Smooth muscle cell (in vitro differentiated cells): ENCODE measurements at regions not wholly inside any gene's neighbourhood (a gene's known extent, or its start where the extent isn't known, plus 50 kb on each side); places are given as distances from the start of the nearest gene placed in this dataset.

ENCODE experiments used
- DNase-seq: peaks from one replicate; lab custom pipeline; 2025; ENCODE audit not compliant: unreplicated experiment; lab: John Stamatoyannopoulos, UW
- H2AFZ ChIP-seq: fragments of 200-600 bp; sonication (generic); 2 replicates; pipeline ENCODE4 v1.6.0; 2016; ENCODE audit warnings: antibody characterized with exemption, low read depth, mild to moderate bottlenecking
- H3F3A ChIP-seq: fragments of 200-600 bp; sonication (generic); 2 replicates; pipeline ENCODE4 v1.6.0; 2017; ENCODE audit warnings: antibody characterized with exemption, low read depth
- H3K27ac ChIP-seq: fragments of 200-600 bp; sonication (generic); 2 replicates; pipeline ENCODE4 v1.5.1; 2016; ENCODE audit warnings: low read depth, mild to moderate bottlenecking
- H3K27me3 ChIP-seq: fragments of 200-600 bp; sonication (generic); 2 replicates; pipeline ENCODE4 v1.6.1; 2016; ENCODE audit warnings: low read depth, mild to moderate bottlenecking
- H3K36me3 ChIP-seq: fragments of 200-600 bp; sonication (generic); 2 replicates; pipeline ENCODE4 v1.5.1; 2016; ENCODE audit warnings: low read depth
- H3K4me1 ChIP-seq: fragments of 200-600 bp; sonication (generic); 2 replicates; pipeline ENCODE4 v1.5.1; 2016; ENCODE audit warnings: low read depth
- H3K4me2 ChIP-seq: fragments of 200-600 bp; sonication (generic); 2 replicates; pipeline ENCODE4 v1.6.0; 2016; ENCODE audit warnings: mild to moderate bottlenecking
- H3K4me3 ChIP-seq: fragments of 200-600 bp; sonication (generic); 2 replicates; pipeline ENCODE4 v1.5.1; 2016; ENCODE audit warnings: mild to moderate bottlenecking
- H3K79me2 ChIP-seq: fragments of 200-600 bp; sonication (generic); 2 replicates; pipeline ENCODE4 v1.6.0; 2016; ENCODE audit warnings: low read depth, mild to moderate bottlenecking
- H3K9ac ChIP-seq: fragments of 200-600 bp; sonication (generic); 2 replicates; pipeline ENCODE4 v1.6.0; 2016; ENCODE audit warnings: low read depth
- H3K9me3 ChIP-seq: fragments of 200-600 bp; sonication (generic); replicated peaks from 2 replicates; pipeline ENCODE4 v1.5.1; 2016; ENCODE audit warnings: low read depth
- H4K20me1 ChIP-seq: fragments of 200-600 bp; sonication (generic); 2 replicates; pipeline ENCODE4 v1.6.0; 2016; ENCODE audit warnings: low read depth
- WGBS: methylation state at CpG from one replicate; pipeline ENCODE4 v1.1.7; 2016; ENCODE audit warnings: low lambda C conversion rate; 5-methylcytosine and 5-hydroxymethylcytosine counted together
- TF ChIP-seq, protein P1 (sequence below): fragments of 200-600 bp; sonication (generic); IDR thresholded peaks from 2 replicates; pipeline ENCODE4 v1.5.1; 2017; ENCODE audit warnings: borderline replicate concordance, mild to moderate bottlenecking, antibody characterized with exemption; ENCODE audit not compliant: insufficient read depth, poor library complexity, severe bottlenecking

DNA sequence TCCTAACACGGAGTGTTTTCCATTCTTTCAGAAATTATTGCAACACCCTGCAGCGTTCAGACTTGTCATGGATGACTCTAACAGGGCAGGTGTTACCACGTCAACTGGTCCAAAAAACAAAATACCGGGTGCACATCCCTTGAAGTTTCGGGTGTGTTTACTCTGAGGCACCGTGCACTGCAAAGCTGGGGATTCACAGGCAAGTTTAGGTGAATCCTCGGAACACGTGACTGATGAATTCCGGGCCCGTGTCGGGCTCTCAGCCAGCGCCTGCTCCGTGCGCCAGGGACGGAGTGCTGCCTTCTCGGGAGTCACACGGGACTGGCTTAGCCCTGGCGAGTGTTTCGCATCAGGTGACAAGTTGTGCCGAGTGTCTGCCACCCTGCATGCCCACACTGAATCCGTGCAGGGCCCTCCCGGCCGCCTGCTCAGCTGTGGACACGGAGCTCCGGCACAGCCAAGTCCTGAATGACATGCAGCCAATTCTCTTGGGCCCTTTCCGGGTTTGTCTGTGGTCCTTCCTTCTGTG, 66.0 kb upstream of the IRX4 start:
- H3K9ac ChIP-seq: no peak overlapping the region
- H3K4me2 ChIP-seq: no peak overlapping the region
- H3K27ac ChIP-seq: no peak overlapping the region
- H3K79me2 ChIP-seq: no peaks in the 10 kb centered on the region
- WGBS: 88% methylated on average over 26 of the region's 26 CpGs
- H3F3A ChIP-seq: no peaks in the 10 kb centered on the region
- H3K9me3 ChIP-seq: no peaks in the 10 kb centered on the region
- DNase-seq: no peak
- H3K27me3 ChIP-seq: peaks cover 11% of the 10 kb centered on the region
- H3K4me3 ChIP-seq: no peak overlapping the region
- H2AFZ ChIP-seq: no peak overlapping the region
- no peaks in the 10 kb centered on the region for H3K36me3 ChIP-seq
- no peaks in the 10 kb centered on the region for H4K20me1 ChIP-seq
- H3K4me1 ChIP-seq: peaks cover 4% of the 10 kb centered on the region
- TF ChIP-seq, protein P1, sequence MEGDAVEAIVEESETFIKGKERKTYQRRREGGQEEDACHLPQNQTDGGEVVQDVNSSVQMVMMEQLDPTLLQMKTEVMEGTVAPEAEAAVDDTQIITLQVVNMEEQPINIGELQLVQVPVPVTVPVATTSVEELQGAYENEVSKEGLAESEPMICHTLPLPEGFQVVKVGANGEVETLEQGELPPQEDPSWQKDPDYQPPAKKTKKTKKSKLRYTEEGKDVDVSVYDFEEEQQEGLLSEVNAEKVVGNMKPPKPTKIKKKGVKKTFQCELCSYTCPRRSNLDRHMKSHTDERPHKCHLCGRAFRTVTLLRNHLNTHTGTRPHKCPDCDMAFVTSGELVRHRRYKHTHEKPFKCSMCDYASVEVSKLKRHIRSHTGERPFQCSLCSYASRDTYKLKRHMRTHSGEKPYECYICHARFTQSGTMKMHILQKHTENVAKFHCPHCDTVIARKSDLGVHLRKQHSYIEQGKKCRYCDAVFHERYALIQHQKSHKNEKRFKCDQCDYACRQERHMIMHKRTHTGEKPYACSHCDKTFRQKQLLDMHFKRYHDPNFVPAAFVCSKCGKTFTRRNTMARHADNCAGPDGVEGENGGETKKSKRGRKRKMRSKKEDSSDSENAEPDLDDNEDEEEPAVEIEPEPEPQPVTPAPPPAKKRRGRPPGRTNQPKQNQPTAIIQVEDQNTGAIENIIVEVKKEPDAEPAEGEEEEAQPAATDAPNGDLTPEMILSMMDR: no peak

DNA sequence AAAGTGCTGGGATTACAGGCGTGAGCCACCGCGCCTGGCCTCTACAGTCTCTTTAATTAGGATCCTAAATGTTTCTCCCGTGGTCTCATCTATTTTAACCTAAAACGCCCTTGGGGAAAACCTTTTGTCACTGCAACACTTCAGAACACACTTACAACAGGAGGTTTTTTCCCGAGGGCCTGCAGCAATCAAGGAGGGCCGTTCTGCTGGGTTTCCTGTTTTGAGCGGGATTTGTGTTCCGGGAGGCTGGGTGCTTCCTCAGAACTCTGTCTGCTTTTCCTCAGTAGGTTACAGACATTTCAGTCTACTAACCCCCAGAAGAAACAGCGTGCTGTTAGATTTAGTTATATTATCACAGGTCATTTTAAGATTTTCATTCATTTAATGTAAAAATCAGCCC, 65.4 kb upstream of the IRX4 start:
- no peak overlapping the region for H3K9ac ChIP-seq
- 49% methylated on average over 10 of the region's 10 CpGs for whole genome bisulfite sequencing
- no peaks in the 10 kb centered on the region for H3K79me2 ChIP-seq
- no peak overlapping the region for H2AFZ ChIP-seq
- TF ChIP-seq, protein P1: no peak
- H4K20me1 ChIP-seq: no peaks in the 10 kb centered on the region
- H3K9me3 ChIP-seq: no peaks in the 10 kb centered on the region
- peaks cover 4% of the 10 kb centered on the region for H3K4me1 ChIP-seq
- H3K27me3 ChIP-seq: peaks cover 11% of the 10 kb centered on the region
- no peaks in the 10 kb centered on the region for H3F3A ChIP-seq
- no peak overlapping the region for H3K27ac ChIP-seq
- DNase-seq: no peak
- no peaks in the 10 kb centered on the region for H3K36me3 ChIP-seq
- no peak overlapping the region for H3K4me3 ChIP-seq
- no peak overlapping the region for H3K4me2 ChIP-seq

DNA sequence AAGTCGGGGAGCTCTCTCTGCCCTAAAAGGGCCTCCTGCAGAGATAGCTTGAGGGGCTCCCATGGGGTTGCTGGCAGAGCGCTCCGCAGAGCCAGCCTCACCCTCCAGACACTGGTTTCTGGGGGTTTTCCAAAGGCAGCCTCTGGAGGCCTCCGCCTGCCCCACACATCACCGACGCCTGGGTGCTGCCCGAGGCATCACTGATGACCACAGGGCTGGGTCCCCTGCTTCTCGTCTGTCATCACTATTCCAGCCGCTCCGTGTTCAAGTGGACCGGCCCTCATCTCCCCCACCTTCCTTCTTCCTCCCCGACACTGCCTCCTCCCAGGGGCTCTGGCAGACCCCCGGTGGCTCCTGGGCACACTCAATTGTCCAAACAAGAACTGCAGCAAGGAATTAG, 64.1 kb upstream of the IRX4 start:
- no peak overlapping the region for H2AFZ ChIP-seq
- no peak overlapping the region for H3K9ac ChIP-seq
- no peaks in the 10 kb centered on the region for H3K9me3 ChIP-seq
- WGBS: 33% methylated on average over 13 of the region's 13 CpGs
- H3K79me2 ChIP-seq: no peaks in the 10 kb centered on the region
- peaks cover 4% of the 10 kb centered on the region for H3K27me3 ChIP-seq
- no peaks in the 10 kb centered on the region for H3K36me3 ChIP-seq
- H3K4me3 ChIP-seq: no peak overlapping the region
- H3K4me2 ChIP-seq: no peak overlapping the region
- no peak for DNase-seq
- H3K27ac ChIP-seq: no peak overlapping the region
- H3K4me1 ChIP-seq: peaks cover 4% of the 10 kb centered on the region
- H4K20me1 ChIP-seq: no peaks in the 10 kb centered on the region
- TF ChIP-seq, protein P1: no peak
- H3F3A ChIP-seq: no peaks in the 10 kb centered on the region

DNA sequence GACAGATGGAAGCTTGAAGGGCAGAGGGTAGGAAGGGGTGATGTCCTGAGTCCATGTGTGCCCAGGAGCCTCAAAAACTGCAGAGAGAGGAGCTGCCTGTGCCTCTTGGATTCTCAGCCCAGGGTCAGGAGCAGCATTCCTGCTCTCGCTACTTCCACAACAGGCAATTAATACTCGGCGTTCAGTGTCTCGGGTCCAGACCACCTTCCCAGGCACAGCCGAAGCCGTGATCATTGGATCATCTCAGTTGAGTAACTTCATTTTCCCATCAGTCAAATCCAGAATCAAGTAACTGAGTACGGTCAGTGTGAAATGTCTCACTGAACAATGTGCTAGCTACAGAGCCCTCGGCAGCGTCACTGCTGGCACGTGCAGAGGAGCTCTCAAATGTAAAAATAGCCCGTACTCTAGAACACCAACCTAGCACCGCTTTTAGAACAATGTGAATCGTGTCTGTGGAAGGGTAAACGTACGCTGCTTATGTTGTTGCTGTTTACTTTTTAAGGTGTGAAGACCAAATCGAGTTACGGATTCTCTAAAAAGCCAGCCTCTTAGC, 63.5 kb upstream of the IRX4 start:
- H3K9me3 ChIP-seq: no peaks in the 10 kb centered on the region
- DNase-seq: no peak
- peaks cover 4% of the 10 kb centered on the region for H3K27me3 ChIP-seq
- peaks cover 4% of the 10 kb centered on the region for H3K4me1 ChIP-seq
- no peak overlapping the region for H3K4me3 ChIP-seq
- no peaks in the 10 kb centered on the region for H4K20me1 ChIP-seq
- H3K9ac ChIP-seq: no peak overlapping the region
- TF ChIP-seq, protein P1: no peak
- H3K4me2 ChIP-seq: no peak overlapping the region
- no peaks in the 10 kb centered on the region for H3F3A ChIP-seq
- WGBS: 82% methylated on average over 17 of the region's 17 CpGs
- H3K36me3 ChIP-seq: no peaks in the 10 kb centered on the region
- no peak overlapping the region for H2AFZ ChIP-seq
- no peaks in the 10 kb centered on the region for H3K79me2 ChIP-seq
- no peak overlapping the region for H3K27ac ChIP-seq
